ENCODE measurements at regions not wholly inside any gene's neighbourhood (a gene's known extent, or its start where the extent isn't known, plus 50 kb on each side); places are given as distances from the start of the nearest gene placed in this dataset.

GRCh38 chr6:139479433-139480222 is 105.2 kb upstream of the CITED2 start:
- no peak for TF ChIP-seq CTCF (IDR thresholded peaks at IDR 0.05)
- TF ChIP-seq POLR2A (IDR thresholded peaks at IDR 0.05) = no peak
